ENCODE measurements at regions not wholly inside any gene's neighbourhood (a gene's known extent, or its start where the extent isn't known, plus 50 kb on each side); places are given as distances from the start of the nearest gene placed in this dataset.
"Not testable (repeated sequence)": the region's sequence is repeated elsewhere in the genome, so short reads cannot be mapped to it uniquely, and the experiment has no call there.

- no peak for DNase-seq
Observed at GRCh38 chr2:14418115-14418514, 214.4 kb upstream of the LRATD1 start.

DNA sequence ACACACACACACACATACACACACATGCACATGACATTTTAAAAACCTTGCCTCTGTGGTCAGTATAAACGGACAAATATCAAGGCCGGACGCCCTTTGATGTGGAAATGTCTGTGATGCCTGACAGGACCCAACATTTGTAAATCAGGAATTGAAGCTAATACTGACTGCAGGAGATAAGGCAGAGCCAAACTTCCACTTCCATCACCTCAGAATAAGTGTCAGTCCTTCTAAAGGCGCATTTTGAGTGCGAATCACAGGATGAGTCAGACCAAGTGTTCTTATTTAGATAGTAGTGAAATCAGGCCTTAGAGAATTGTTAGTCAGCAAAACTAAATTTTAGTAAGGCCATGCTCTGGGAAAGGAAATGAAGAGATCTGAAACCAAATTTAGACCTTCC, 211.7 kb upstream of the LRATD1 start:
- DNase-seq, result no peak

- no peak for DNase-seq
Observed at GRCh38 chr2:14422426-14422825, 210.1 kb upstream of the LRATD1 start.

GRCh38 chr2:14423145-14423906, 209.2 kb upstream of the LRATD1 start:
- no peak for DNase-seq

DNA sequence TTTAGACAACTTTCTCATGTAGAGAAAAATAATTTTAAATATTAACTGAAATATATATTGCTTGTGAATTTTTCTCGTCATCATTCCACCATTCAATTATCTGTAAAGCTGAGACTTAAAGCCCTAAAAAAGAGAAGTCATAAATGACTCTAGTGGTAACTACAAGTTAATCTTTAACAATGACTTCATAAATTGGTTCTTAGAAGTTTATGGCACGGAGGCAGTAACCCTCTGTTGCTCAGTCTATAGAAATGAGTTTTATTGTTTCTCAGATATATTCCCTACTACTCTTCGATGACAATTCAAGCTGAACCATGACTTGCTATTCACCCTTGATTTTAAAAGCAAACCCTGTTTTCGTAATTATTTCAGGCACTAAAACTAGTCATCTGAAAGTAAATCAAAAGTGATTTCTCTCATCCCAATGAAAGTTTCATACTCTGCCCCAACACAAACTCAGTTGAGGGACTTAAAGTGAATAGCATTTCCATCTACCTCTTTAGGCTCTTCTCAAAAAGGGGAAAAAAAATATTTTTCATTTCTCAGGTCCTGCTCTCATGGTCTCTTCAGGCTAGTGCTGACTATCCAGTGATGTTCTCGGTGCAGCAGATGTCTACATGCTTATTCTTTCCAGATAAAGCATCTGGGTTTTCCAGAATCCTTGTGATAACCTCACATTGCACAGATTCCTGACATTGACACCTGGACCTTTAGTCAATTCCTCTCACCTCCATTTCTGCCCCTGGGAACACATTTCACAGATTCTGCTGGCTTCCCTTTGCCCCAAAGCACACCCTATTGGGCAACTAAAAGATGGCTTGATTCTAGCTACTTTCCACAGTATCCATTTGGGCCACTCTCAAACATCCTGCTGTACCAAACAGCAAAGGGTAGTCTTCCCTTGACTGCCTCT, 207.8 kb upstream of the LRATD1 start:
- no peak for DNase-seq

- no peak for DNase-seq
Observed at GRCh38 chr2:14425869-14426268, 206.6 kb upstream of the LRATD1 start.

DNA sequence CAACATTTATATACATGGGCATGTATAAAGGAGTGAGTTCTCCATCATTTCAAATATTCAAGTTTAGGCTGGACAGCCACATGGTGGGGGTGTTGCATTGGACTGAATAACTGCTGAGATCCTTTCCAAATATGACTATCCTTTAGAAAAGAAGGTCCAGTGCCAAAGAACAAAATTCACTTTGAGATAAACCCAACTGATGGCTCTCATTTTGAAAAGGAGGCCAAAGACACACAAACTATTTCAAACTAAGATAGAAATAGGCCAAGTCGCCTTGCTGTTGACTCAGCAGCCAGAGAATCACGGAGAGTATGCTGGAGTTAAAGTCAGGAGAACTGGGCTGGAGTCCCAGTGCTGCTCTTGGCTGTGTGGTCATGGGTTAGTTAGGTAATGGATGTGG, 204.5 kb upstream of the LRATD1 start:
- no peak for DNase-seq

- DNase-seq, result no peak
Observed at GRCh38 chr2:14433946-14434495, 198.5 kb upstream of the LRATD1 start.

- DNase-seq, result no peak
Observed at GRCh38 chr2:14445670-14446069, 186.8 kb upstream of the LRATD1 start.

DNA sequence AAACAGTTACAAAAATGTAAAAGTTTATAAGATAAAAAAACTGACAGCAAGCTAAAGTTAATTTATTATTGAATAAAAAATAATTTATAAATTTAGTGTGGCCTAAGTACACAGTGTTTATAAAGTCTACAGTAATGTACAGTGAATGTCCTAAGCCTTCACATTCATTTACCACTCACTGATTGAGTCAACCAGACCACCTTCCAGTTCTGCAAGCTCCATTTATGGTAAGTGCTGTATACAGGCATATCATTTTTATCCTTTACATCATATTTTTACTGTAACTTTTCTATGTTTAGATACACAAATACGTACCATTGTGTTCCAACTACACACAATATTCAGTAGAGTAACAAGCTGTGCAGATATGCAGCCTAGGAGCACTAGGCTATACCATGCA, 184.2 kb upstream of the LRATD1 start:
- no peak for DNase-seq

DNA sequence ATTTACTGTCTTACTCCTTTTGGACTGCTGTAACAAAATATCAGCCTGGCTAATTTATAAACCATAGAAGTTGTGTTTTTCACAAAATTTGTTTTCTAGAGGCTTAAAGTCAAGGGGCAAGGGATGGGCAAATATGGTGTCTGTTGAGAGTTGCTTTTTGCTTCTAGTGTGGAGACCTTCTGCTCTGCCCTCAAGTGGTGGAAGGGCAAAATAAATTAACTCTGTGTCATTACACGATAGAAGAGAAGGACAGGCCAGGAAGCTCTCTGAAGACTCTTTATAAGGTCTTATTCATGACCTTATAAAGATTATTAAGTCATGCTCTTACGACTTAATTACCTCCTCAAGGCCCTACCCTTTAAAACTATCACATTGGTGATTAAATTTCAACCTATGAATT, 181.2 kb upstream of the LRATD1 start:
- no peak for DNase-seq

DNA sequence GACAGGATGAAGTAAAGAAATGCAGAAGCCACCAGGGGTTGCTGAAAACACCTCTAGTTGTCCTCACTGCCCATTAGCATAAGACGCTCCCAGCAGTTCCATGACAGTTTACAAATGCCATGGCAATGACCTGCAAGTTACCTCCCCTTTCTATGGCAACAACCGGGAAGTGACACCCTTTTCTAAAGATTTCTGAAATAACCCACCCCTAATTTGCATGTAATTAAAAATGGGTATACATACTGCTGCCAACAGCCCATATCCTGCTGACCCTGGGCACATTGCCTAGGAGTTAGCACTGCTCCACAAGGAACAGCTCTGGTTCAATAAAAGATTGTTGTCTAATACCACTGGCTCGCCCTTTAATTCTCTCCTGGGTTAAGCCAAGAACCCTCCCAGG, 178.3 kb upstream of the LRATD1 start:
- DNase-seq, result no peak

GRCh38 chr2:14459786-14460325, 172.7 kb upstream of the LRATD1 start:
- DNase-seq, result no peak

DNA sequence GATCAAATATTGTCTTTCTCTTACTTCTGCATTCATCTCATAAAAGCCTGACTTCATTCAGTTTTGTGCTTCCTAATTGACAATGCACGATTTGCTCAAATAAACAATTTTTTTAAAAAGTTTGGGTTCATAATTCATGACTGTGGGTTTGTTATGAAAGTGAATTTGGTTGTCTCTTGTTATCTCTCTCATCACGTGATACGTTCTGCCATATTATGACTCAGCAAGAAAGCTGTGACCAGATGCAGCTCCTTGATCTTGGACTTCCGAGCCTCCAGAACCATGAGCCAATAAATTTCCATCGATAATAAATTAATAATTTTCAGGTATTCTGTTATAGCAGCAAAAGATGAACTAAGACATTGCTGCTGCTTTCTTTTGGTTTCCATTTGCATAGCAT, 156.5 kb upstream of the LRATD1 start:
- DNase-seq, result no peak

- no peak for DNase-seq
Observed at GRCh38 chr2:14479486-14479885, 153.0 kb upstream of the LRATD1 start.

DNA sequence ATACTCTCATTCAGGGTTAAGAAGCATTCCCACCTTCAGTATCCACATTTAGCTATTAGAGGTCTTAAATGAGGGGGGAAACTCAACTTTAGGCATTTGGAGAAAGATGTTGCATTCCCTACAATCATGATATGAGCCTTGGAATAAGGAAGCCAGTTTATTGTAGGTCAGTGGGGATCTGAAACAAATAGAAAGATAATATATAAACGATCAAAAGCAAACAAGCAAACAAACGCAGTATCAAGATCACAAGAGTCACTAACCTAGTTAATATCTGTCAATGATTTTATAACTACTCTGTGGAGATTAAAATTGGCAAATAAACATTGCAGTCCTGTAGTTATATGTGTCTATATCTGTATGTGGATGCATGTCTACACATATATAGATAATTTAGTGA, 152.4 kb upstream of the LRATD1 start:
- no peak for DNase-seq

DNA sequence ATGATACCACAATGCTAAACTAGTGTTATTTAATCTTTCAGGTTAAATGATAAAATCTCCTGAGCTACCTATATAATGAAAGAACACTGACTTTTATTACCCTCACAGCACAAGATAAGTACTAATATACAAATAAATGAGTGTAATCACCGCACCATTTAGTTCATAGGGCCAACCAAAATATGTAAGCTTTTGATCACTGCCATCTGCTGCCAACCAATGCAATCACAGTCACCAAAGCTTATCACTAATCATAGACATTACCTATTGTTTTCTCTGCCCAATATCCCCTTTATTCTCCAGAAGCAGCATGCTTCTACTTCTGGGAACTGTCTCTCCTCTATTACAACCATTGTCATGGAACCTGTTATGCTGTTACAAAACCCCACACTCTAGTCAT, 151.6 kb upstream of the LRATD1 start:
- DNase-seq, result no peak

GRCh38 chr2:14492920-14493503, 139.5 kb upstream of the LRATD1 start:
- DNase-seq, result no peak

DNA sequence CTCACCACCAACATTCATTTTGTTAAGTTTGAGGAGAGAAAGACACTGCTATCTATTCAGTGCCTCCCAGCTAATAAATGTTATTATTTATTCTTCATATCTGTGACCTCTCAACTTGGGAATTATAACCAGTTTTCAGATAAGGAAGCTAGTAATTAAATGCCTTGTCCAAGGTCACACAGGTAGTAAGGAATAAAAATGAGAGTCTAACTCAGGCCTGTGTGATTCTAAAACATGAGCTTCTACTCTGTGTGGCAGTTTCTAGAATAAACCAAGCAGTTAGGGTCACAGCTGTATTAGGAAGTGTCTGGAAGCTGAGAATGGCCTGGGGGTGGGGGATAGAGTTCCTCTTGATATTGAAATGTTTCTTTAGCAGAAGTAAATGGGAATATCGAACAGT, 137.8 kb upstream of the LRATD1 start:
- DNase-seq, result no peak

DNA sequence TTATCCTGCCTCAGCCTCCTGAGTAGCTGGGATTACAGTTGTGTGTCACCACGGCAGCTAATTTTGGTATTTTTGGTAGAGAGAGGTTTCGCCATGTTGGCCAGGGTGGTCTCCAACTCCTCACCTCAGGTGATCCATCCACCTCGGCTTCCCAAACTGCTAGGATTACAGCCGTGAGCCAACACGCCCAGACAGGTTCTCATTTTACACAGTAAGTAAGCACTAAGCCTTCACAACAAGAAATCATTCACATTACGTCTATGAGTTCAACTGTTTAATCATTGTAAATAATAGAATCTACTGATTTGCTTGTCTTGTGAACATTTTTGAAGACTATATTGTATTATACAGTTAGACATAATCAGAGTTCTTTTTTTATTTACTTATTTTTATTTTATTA, 131.5 kb upstream of the LRATD1 start:
- DNase-seq, result no peak

GRCh38 chr2:14506955-14507354, 125.6 kb upstream of the LRATD1 start:
- DNase-seq, result not testable (repeated sequence)

DNA sequence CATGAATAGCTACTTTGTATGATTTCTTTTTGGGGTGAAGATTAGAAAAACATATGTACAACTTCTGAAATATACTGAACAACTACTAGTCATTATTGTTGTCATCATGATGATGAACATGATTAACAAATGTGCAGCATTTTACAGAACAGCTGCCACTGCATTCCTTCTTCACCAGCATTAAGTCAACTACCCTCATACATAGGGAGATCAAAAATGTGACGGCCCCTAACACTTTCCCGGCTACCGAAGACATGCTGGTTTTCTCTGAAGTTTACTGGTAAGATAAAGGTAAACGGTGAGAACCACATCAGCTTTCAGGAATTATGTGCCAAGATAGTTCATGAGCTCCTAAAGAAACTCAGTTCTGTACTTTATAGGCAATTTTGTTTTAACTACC, 121.0 kb upstream of the LRATD1 start:
- no peak for DNase-seq

DNA sequence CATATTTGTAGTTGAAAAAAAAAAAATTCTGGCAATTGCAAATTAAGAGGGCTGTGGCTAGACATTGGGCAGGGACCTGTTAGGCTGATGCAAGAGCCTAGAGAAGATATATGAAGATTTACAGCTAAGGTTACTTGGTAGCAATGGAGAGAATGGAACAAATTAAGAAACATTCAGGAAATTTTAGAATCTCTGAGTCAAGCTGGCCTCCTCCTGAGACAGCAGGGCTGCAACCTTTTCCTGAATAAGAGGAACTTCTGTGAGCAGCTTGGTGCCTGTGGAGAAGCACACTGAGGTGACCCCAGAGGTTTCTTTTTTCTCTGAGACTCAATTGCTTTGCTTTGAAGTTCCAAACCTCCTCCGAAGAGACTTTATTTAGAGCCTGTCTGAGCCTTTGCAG, 118.6 kb upstream of the LRATD1 start:
- DNase-seq, result no peak

Data from NCI-H1105 (cell line).